T follicular helper cell (primary cell): ENCODE measurements at regions not wholly inside any gene's neighbourhood (a gene's known extent, or its start where the extent isn't known, plus 50 kb on each side); places are given as distances from the start of the nearest gene placed in this dataset.

Source experiments
- DNase-seq: peaks from one replicate; pipeline ENCODE4 v3.0.0-alpha.2; 2020; ENCODE audit warnings: low read depth

DNA sequence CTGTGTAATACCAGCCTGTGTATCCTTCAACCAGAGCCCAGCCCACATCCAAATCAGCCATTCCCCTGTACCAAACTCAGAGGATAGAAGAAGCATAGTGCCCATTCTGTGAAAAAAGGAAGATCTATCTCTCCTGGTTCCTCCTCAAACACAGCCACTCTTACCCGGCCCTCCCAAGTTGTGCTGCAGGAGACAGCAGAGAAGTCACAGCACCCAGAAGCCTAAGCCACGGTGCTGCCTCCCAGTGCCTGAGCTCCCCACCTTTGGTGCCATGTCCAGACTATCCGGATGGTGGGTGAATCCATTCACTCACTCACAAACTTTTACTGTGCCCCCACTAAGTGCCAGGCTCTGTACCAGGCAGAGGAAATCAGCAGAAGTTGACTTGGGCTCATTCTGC, 166.0 kb upstream of the ZMIZ1 start:
- no peak for DNase-seq

DNA sequence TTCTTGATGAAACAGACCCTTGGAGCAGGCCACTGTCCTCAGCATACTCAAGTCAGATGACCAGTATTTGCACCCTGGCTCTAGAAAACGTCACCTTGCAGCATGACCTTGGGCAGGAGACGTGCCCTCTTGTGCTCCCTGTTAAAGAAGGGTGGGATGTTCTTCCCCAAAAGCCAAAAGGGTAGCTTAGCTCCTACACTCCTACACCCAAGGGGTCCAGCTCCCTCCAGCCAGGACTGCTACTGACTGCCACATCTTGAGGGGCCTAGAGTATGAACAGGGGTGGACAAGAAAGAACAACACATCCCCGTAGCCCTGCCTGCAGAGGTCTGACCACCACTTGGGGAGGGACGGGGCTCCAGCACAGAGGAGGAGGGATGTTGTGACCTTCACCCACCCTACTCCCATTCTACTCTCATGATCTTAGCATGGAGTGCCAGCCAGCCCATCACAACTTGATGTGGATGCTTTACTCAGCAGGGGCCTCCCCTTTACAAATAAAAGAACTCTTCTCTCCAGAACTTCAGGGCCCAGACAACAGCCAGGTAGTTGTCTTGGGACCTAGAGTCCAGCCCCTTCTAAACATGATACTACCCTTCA, 165.3 kb upstream of the ZMIZ1 start:
- no peak for DNase-seq

DNA sequence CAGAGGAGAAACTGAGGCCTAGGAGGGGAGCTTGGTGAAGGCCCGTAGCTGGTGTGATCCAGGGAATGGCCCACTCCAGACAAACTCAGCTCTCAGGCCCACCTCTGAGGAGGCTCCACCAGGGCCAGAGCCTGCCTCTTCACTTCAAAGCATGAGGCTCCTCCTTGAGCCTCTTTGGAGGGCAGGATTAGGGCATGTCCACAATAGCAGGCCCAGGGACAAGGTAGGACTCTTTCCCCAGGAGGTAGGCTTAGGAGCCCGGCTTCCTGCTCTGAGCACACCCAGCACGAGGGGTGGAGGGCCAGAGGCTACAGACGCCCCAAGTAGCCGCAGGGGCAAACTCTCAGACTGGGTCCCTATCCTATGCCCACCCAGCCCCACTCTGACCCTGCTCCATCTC, 164.6 kb upstream of the ZMIZ1 start:
- DNase-seq: no peak

- DNase-seq: no peak
Observed at GRCh38 chr10:78905015-78905956, 163.5 kb upstream of the ZMIZ1 start.

GRCh38 chr10:78905957-78906308, 162.8 kb upstream of the ZMIZ1 start:
- no peak for DNase-seq

DNA sequence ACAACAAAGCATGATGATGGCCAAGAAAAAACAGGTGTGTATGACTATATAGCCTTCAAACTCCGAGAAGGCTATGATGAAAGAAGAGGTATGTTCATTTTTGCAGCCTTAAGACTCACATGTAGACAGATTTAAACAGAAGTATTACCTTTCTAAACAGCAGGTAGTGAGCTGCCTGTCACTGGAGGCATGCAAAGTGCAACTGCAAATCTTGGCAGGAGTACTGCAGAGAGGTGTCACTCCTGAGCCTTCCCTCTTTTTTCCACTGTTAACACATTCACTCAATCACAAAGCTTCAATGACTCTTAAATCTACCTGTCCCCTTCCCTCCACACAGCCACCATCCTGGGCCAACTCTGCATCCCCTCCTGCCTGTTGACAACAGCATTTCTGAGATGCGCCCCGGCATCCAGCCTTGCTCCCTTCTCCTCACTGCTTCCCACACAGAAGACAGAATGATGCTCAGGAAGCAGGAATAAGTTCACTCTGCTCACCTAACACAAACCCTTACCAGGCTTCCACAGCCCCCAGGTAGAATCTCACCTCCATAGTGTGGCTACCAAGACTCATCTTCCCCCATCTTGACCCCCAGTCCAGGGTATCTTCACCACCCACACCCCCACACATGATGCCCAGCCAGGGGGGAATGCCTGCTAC, 161.9 kb upstream of the ZMIZ1 start:
- DNase-seq: no peak

DNA sequence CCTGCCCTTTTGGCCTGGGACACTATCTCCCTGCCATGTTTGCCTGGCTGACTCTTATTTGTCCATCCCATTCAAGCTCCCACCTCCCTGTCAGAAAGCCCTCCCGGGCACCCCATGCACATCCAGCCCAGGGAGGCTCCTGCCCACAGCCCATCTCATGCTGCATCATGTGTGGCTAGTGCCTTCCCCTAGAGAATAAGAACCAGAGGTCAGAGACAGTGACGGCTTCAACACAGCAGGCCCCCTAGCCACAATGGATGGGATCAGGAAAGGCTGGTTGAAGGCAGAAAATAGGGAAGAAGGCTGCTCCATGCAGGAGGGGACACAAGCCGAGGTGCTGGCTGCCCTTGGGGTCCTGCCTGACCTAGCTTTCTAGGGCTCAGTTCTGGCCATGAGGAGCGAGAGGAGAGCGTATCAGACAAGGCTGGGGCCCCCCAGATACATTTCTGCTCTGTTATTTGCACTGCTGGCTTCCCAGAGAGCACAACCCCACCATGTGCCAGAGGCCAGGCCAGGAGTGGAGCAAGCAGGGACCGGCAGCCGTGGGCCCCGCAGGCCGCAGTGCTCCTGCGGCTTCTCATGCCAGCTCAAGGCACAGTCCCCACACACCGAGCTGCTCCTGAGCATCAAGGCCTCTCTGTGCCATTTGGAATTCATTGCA, 161.1 kb upstream of the ZMIZ1 start:
- no peak for DNase-seq

DNA sequence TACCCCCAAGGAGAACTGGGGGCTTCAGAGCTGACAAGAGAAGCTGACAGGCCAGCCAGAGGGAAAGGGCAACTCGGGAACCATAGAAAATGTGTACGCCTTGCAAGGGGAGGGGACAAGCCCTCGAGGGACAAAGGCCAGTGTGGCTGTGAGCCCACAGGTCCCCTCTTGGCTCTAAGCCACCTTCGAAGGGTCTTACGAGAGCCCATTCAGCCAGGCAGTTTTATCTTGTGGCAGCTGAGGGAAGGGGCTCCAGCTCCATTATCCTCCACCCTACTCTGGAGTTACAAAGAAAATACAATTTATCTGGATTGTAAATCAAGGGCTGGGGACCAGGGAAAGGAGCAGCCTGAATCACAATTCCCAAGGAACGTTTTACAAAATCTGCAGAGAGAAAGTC, 159.5 kb upstream of the ZMIZ1 start:
- no peak for DNase-seq

DNA sequence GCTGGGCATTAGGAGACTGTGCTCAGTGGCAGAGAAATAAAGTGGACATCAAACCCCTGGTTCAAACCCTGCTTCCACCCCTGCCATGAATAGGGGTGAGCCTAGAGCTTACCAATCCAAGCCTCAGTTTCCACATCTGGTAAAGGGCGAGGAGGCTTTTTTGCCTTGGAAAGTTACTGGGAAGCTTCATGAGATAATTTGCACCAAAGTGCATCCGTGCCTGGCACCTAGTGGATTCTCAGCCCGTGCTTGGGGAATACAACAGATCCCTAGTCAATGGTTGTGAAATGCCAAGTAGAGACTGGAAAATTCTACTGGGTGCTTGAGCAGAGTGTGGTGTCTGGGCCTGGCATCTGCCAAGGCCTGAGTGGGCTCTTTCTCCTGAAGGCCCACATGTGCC, 158.7 kb upstream of the ZMIZ1 start:
- no peak for DNase-seq

GRCh38 chr10:78910476-78910875, 158.3 kb upstream of the ZMIZ1 start:
- DNase-seq: no peak

DNA sequence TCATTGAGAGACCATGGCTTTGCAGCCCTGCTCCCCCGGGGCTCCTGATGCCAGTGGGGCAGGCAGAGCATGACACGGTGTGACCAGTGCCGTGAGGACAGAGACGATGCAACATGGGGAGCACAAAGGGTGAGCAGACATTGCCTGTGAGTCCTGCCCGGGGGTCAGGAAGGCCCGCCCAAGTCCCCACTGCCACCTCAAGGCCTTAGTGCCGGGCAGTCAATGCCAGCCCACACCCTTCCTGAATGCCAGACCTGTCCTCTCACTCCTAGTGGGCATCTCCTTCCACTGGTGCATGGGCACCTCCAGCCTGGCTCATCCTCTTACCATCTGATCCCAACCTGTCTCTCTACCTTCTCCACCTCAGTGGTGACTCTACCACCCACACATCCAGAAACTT, 157.9 kb upstream of the ZMIZ1 start:
- no peak for DNase-seq

DNA sequence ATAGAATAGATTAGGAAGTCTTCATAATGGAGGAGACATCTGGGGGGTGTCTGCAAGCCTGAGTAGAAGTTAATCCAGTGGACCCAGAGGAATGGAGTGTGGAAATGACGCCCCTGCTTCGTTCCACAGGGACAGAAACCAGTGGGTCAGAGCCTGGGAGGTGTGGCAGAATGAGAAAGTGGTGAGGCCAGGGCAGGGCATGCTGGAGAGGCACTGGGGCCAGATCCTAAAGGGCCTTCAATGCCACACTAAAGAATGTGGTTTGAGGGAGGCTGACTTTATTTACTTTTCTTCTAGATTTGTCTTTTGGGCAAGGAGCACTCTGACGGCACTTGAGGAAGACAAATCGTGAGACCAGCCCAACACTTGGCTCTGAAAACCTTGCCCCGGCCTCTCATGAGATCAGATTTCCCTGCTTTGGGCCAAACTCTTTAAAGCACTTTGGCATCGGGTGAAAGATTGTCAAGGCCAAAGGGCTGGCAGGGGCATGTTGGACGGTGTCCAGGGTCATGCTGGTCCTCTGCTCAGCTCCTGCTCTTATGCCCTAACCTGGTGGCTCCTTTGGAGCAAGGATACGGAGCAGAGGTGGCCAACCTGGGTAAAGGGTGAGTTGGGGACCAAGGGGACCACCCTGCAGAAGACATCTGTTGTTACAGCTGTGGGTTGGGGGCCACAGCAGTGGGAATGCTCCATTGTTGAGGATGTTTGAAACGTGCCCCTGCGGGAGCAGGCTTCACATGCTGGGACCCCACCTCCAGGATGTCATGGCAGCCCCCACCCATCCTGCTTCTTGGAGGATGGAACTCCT, 157.0 kb upstream of the ZMIZ1 start:
- DNase-seq: no peak

DNA sequence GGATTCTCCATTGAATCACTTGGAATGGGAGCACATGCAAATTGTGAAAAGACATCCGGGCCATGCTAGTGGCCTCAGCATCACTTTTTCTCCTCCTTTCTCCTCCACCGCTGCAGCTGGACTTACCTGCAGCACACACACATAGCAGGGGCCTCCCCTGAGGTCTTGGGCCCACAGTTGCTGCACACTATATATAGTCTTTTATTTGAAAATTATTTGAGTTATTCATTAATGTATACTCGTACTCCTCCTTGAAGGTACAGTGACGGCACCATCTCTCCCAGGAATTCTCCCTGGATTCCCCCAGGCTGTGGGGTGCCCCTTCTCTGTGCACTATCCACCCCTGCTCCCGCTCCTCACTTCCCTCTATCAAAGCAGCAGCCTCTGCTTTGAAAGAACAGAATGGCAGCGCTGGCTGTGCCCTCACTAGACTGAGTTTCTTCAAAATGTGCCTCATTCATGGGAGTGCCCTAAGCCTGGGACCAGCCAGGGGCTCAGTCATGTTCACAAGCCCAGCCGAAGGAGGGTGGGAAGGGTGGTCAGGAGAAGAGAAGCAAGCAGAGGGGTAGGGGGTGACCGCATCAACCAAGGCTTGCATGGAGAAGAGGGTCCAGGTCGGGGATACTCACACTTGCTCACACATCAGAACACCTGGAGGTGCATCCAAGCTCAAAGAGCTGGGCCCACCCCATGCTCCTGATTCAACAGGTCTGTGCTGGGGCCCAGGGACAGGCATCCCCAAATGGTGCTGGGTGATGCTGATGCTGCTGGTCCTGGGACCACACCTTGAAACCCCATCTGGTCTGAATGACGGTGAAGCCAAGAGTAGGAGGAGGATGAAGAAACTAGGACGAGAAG, 156.2 kb upstream of the ZMIZ1 start:
- no peak for DNase-seq

DNA sequence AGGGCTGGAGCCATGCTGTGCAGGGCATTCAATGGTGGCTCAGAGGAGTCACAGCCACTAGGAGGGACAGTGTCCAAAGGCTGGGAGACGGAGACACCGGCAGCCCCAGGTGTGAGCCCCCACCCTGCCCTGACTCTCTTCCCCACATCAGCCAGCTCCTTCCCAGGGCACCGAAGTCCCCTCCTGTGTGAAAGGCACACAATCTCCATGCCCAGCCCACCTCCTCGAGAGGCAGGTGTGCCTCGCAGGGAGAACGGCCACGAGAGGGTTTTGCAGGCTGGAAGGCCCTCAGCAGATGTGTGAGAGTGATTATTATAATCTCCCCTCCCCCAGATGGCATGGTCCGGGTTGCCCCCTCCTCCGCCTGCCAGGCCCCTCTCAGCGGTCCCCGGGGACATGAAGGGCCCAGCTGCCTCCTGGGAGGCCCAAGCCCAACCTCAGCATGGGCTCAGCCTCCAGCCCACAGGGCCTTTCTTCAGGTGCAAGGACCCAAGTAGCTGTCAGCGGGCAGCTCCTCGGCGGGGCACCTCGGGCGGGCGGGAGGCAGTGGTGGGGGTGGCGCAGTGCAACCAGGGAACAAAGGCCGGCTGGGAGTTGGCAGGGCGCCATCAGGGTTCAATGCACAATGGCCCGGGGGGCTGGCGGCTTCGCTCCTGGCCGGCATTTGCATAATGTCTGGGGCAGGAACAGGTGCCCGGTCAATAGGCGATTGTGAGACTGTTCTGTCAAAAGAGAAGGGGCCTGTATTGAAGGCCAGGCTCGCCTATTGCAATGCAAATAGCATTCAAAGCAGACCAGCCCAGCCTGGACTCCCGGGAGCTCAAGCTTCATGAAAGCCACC, 155.3 kb upstream of the ZMIZ1 start:
- no peak for DNase-seq

- DNase-seq: no peak
Observed at GRCh38 chr10:78914060-78914378, 154.7 kb upstream of the ZMIZ1 start.

DNA sequence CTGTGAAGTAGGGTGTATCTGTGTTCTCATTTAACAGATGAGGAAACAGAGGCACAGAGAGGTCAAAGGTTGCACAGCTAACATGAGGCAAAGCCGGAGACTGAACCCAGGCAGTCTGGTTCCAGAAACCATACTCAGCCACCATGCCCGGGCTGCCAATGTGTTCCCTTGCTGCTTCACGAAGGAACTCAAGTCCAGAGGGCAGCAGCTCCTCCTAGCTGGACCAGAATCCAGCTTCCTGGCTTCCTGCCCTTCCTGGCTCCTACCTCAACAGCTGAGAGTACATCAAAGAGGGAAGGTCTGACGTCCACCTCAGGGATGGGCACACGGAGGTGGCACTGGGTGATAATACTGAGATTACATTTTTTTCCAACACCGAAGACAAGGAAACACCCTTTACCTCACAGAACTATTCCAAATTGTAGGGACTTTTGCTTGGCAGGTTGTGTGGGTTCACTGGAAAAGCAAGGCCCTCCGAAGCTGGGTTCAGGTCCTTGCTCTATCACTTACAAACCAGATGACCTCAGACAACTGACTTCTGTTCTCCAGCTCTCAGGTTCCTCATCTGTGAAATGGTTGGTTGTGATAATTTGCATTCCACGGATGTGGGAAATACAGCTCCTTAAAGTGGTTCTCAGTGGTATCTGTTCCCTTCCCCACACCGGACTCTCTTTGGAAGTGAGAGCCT, 154.1 kb upstream of the ZMIZ1 start:
- DNase-seq: no peak

DNA sequence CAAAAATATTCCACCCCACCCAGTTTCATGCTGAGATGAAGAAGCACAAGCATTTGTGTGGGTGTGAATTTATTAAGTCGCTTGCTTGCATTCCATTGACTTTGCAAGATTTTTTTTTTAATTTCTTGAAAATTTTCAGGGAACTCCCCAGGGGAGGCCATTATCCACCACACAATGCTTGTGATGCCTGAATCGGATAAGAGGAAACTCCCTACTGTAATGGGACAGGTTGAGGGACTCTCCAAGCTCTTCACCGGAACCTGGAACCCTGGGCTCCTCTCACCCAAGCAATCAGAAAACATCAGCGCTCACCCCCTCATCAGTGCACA, 153.6 kb upstream of the ZMIZ1 start:
- DNase-seq: no peak

DNA sequence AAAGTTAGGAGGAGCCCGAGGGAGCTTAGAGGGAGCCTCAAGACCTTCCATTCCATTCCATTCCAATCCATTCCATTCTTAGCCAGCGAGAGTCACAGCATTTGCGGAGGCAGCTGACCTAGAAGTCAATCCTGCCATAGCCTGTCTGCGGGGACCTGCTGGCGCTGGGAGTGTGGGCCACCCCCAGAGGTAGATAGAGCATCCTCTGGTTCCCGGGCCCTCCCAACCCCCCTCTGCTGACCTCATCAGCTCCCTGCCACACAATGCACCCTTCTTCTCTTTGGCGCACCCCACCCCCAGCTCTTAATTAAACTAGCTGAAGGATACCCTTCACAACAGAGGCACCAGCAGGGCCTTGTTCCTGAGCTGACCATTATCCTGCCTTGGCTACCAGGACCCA, 152.5 kb upstream of the ZMIZ1 start:
- no peak for DNase-seq

DNA sequence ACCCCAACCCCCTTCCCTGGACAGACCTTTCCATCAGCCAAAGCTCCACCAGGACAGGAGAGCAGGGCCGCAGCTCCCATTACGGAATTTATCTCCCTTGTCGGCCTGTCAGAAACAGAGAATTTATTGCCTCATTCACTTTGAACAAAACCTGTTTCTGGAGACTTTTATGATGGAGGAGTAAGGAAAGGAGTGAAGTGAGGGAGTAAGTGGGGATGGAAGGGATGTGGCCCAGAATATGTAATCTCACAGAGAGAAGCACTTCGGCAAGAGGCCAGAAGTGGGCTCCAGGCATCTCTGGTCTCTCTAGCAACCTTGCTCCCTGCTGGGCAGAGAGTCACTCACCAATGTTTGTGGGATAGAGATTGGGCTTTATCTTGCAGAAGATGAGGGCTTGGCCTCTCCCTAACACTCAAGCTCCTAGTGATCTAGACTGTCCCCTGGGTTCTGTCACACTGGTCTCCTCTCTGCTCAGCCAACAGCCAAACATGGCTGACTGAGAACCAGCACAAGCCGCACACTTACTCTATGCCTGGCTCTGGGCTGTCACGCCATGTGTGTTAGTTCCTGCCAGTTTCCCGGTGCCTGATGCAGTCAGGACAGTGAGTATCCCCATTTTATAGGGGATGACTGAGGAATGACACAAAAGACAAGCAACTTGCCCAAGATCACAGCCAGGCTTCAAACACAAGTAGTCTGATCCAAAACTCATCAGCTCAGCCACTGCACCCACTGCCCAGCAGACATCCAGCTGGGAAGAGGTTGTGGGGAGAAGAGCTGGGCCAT, 149.4 kb upstream of the ZMIZ1 start:
- DNase-seq: no peak
